NT2/D1 (cell line): ENCODE measurements at regions not wholly inside any gene's neighbourhood (a gene's known extent, or its start where the extent isn't known, plus 50 kb on each side); places are given as distances from the start of the nearest gene placed in this dataset.
"Not testable (repeated sequence)": the region's sequence is repeated elsewhere in the genome, so short reads cannot be mapped to it uniquely, and the experiment has no call there.

Experiments
- DNase-seq: peaks from one replicate; pipeline ENCODE4 v3.0.0-alpha.2; 2011; ENCODE audit warnings: low read depth, low spot score
- H3K27me3 ChIP-seq: 2 replicates; pipeline ENCODE4 v1.6.0; 2011; ENCODE audit warnings: mild to moderate bottlenecking; ENCODE audit not compliant: insufficient read length, insufficient read depth
- H3K36me3 ChIP-seq: 2 replicates; pipeline ENCODE4 v1.6.1; 2011; ENCODE audit warnings: mild to moderate bottlenecking, low read length, mixed read lengths; ENCODE audit not compliant: insufficient read depth, insufficient read length
- H3K4me1 ChIP-seq: 2 replicates; pipeline ENCODE4 v1.5.1; 2011; ENCODE audit not compliant: insufficient read depth, insufficient read length
- H3K4me3 ChIP-seq: 2 replicates; pipeline ENCODE4 v1.5.1; 2011; ENCODE audit warnings: low read depth; ENCODE audit not compliant: insufficient read length
- H3K9ac ChIP-seq: 2 replicates; pipeline ENCODE4 v1.6.0; 2011; ENCODE audit warnings: low read depth; ENCODE audit not compliant: insufficient read length
- H3K9me3 ChIP-seq: 2 replicates; pipeline ENCODE4 v1.5.1; 2011; ENCODE audit warnings: mild to moderate bottlenecking, low read length; ENCODE audit not compliant: insufficient read depth
- SUZ12 ChIP-seq: IDR thresholded peaks from 2 replicates; pipeline ENCODE4 v1.6.1; 2011; ENCODE audit not compliant: insufficient read length, insufficient read depth; ENCODE audit errors: extremely low read depth
- YY1 ChIP-seq: IDR thresholded peaks from 2 replicates; pipeline ENCODE4 v1.6.1; 2011; ENCODE audit not compliant: insufficient read length, insufficient read depth
- ZNF274 ChIP-seq: IDR thresholded peaks from 2 replicates; pipeline ENCODE4 v1.6.1; 2011; ENCODE audit warnings: mild to moderate bottlenecking, low read depth, low read length

- H3K4me1 ChIP-seq = peaks cover 3% of the 10 kb centered on the region
- no peak for DNase-seq
- H3K9ac ChIP-seq = no peak overlapping the region
- H3K36me3 ChIP-seq = no peaks in the 10 kb centered on the region
- no peaks in the 10 kb centered on the region for H3K27me3 ChIP-seq
- TF ChIP-seq ZNF274 = no peak
- H3K9me3 ChIP-seq = no peaks in the 10 kb centered on the region
- no peak overlapping the region for H3K4me3 ChIP-seq
Measured at GRCh38 chr15:23855947-23856346, 168.8 kb upstream of the NDN start.

GRCh38 chr15:23857028-23857641 lies 170.0 kb upstream of the NDN start:
- Histone ChIP-seq H3K4me1 (peaks cover 3% of the 10 kb centered on the region), H3K27me3 (no peaks in the 10 kb centered on the region), H3K9ac (no peak overlapping the region), H3K4me3 (no peak overlapping the region), H3K36me3 (no peaks in the 10 kb centered on the region), H3K9me3 (no peaks in the 10 kb centered on the region)
- TF ChIP-seq ZNF274 (no peak), YY1 (no peak), SUZ12 (no peak)
- DNase-seq = peak; percentile 50

- H3K9me3 ChIP-seq = no peaks in the 10 kb centered on the region
- no peak overlapping the region for H3K4me3 ChIP-seq
- H3K4me1 ChIP-seq = peaks cover 3% of the 10 kb centered on the region
- no peaks in the 10 kb centered on the region for H3K27me3 ChIP-seq
- TF ChIP-seq SUZ12 (no peak), YY1 (no peak), ZNF274 (no peak)
- H3K9ac ChIP-seq = no peak overlapping the region
- DNase-seq = no peak
- H3K36me3 ChIP-seq = no peaks in the 10 kb centered on the region
Measured at GRCh38 chr15:23859008-23859407, 171.9 kb upstream of the NDN start.

- DNase-seq = no peak
- Histone ChIP-seq H3K9me3 (no peaks in the 10 kb centered on the region), H3K9ac (no peak overlapping the region), H3K4me3 (no peak overlapping the region), H3K36me3 (no peaks in the 10 kb centered on the region), H3K27me3 (no peaks in the 10 kb centered on the region), H3K4me1 (peaks cover 3% of the 10 kb centered on the region)
- no peak for TF ChIP-seq ZNF274
- TF ChIP-seq SUZ12 = no peak
- no peak for TF ChIP-seq YY1
Measured at GRCh38 chr15:23860290-23861245, 173.5 kb upstream of the NDN start.

- Histone ChIP-seq H3K36me3 (no peaks in the 10 kb centered on the region), H3K4me1 (no peaks in the 10 kb centered on the region), H3K9ac (no peak overlapping the region), H3K4me3 (no peak overlapping the region), H3K27me3 (no peaks in the 10 kb centered on the region), H3K9me3 (no peaks in the 10 kb centered on the region)
- TF ChIP-seq ZNF274 = no peak
- no peak for TF ChIP-seq SUZ12
- TF ChIP-seq YY1 = no peak
- no peak for DNase-seq
Measured at GRCh38 chr15:23866832-23867231, 179.7 kb upstream of the NDN start.

- peak overlapping the region; percentile 67 for H3K9ac ChIP-seq
- no peaks in the 10 kb centered on the region for H3K27me3 ChIP-seq
- peak; percentile 78 for DNase-seq
- H3K4me3 ChIP-seq = peak overlapping the region; percentile 8
- H3K36me3 ChIP-seq = no peaks in the 10 kb centered on the region
- no peaks in the 10 kb centered on the region for H3K9me3 ChIP-seq
- TF ChIP-seq ZNF274 (no peak), SUZ12 (no peak), YY1 (no peak)
- H3K4me1 ChIP-seq = no peaks in the 10 kb centered on the region
Measured at GRCh38 chr15:23869396-23869795, 182.3 kb upstream of the NDN start.

GRCh38 chr15:23873613-23874012 lies 186.5 kb upstream of the NDN start:
- H3K4me1 ChIP-seq, H3K9me3 ChIP-seq, H3K36me3 ChIP-seq, H3K9ac ChIP-seq, DNase-seq, H3K4me3 ChIP-seq: not testable (repeated sequence)
- H3K27me3 ChIP-seq = peaks cover 16% of the 10 kb centered on the region
